ENCODE measurements at regions not wholly inside any gene's neighbourhood (a gene's known extent, or its start where the extent isn't known, plus 50 kb on each side); places are given as distances from the start of the nearest gene placed in this dataset.

- intact Hi-C loops (cut with DNase I): no loop called here
- no peaks in the 10 kb centered on the region for H3K36me3 ChIP-seq
- no peaks in the 10 kb centered on the region for H3K9me3 ChIP-seq
- H3K4me1 ChIP-seq: no peaks in the 10 kb centered on the region
- no peak overlapping the region for H3K27ac ChIP-seq
- H3K4me3 ChIP-seq: no peak overlapping the region
- TF ChIP-seq POLR2A (IDR thresholded peaks at IDR 0.05): no peak
- TF ChIP-seq CTCF (IDR thresholded peaks at IDR 0.05): no peak
- WGBS, 2 donors: 53 to 57% methylated on average over 3 of the region's 3 CpGs
- DNase-seq: no peak
- H3K27me3 ChIP-seq: no peaks in the 10 kb centered on the region
Measured at GRCh38 chr11:81895258-81895657, 838.4 kb downstream of the FAM181B start.

- Histone ChIP-seq H3K36me3 (no peaks in the 10 kb centered on the region), H3K4me3 (no peak overlapping the region), H3K27me3 (no peaks in the 10 kb centered on the region), H3K27ac (no peak overlapping the region), H3K4me1 (no peaks in the 10 kb centered on the region), H3K9me3 (no peaks in the 10 kb centered on the region)
- DNase-seq: no peak
- TF ChIP-seq CTCF (IDR thresholded peaks at IDR 0.05) (no peak), POLR2A (IDR thresholded peaks at IDR 0.05) (no peak)
- WGBS, 2 donors: 90 to 96% methylated on average over 3 to 4 of the region's 7 CpGs
- intact Hi-C loops (cut with DNase I): no loop called here
Measured at GRCh38 chr11:81892770-81893635, 840.7 kb downstream of the FAM181B start.

DNA sequence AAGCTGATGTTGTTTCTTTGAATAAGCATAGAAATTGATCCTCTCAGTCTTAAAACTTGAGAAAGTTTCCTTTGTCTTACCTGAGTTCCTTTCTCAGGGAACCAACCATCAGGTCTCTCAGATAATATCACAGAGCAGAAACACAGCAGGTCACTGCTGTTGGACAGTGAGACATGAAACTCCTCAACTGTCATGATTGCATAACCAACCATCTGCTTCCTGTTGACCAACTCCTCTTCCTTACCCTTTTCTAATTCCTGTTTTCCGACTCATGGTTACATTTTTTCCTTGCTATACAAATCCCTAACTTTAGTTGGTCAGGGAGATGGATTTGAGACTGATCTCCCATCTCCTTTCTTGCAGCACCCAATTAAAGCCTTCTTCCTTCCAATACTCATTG lies 845.3 kb downstream of the FAM181B start:
- 53 to 70% methylated on average over 1 of the region's 1 CpG for WGBS, 2 donors
- DNase-seq: no peak
- H3K4me1 ChIP-seq: no peaks in the 10 kb centered on the region
- H3K27ac ChIP-seq: no peak overlapping the region
- no peaks in the 10 kb centered on the region for H3K9me3 ChIP-seq
- TF ChIP-seq CTCF (IDR thresholded peaks at IDR 0.05) (no peak), POLR2A (IDR thresholded peaks at IDR 0.05) (no peak)
- no peaks in the 10 kb centered on the region for H3K27me3 ChIP-seq
- no peak overlapping the region for H3K4me3 ChIP-seq
- H3K36me3 ChIP-seq: no peaks in the 10 kb centered on the region
- intact Hi-C loops (cut with DNase I): no loop called here

- H3K27me3 ChIP-seq: no peaks in the 10 kb centered on the region
- intact Hi-C loops (cut with DNase I): no loop called here
- H3K27ac ChIP-seq: no peak overlapping the region
- H3K36me3 ChIP-seq: no peaks in the 10 kb centered on the region
- TF ChIP-seq CTCF (IDR thresholded peaks at IDR 0.05) (no peak), POLR2A (IDR thresholded peaks at IDR 0.05) (no peak)
- no peaks in the 10 kb centered on the region for H3K9me3 ChIP-seq
- no peak overlapping the region for H3K4me3 ChIP-seq
- H3K4me1 ChIP-seq: no peaks in the 10 kb centered on the region
- WGBS, 2 donors: 95 to 100% methylated on average over 1 of the region's 1 CpG
- no peak for DNase-seq
Measured at GRCh38 chr11:81887671-81888070, 846.0 kb downstream of the FAM181B start.

- no peak for DNase-seq
- Histone ChIP-seq H3K27me3 (no peaks in the 10 kb centered on the region), H3K9me3 (no peaks in the 10 kb centered on the region), H3K4me1 (no peaks in the 10 kb centered on the region), H3K27ac (no peak overlapping the region), H3K4me3 (no peak overlapping the region), H3K36me3 (no peaks in the 10 kb centered on the region)
- intact Hi-C loops (cut with DNase I): no loop called here
- TF ChIP-seq CTCF (IDR thresholded peaks at IDR 0.05): no peak
- no peak for TF ChIP-seq POLR2A (IDR thresholded peaks at IDR 0.05)
- 70 to 74% methylated on average over 2 of the region's 2 CpGs for WGBS, 2 donors
Measured at GRCh38 chr11:81886406-81887075, 847.1 kb downstream of the FAM181B start.
